GOT3 (cell line): ENCODE measurements at regions not wholly inside any gene's neighbourhood (a gene's known extent, or its start where the extent isn't known, plus 50 kb on each side); places are given as distances from the start of the nearest gene placed in this dataset.
"Not testable (repeated sequence)": the region's sequence is repeated elsewhere in the genome, so short reads cannot be mapped to it uniquely, and the experiment has no call there.

Source experiments
- DNase-seq: peaks from one replicate; lab custom pipeline; 2025; ENCODE audit warnings: mixed read lengths; lab: John Stamatoyannopoulos, UW

DNA sequence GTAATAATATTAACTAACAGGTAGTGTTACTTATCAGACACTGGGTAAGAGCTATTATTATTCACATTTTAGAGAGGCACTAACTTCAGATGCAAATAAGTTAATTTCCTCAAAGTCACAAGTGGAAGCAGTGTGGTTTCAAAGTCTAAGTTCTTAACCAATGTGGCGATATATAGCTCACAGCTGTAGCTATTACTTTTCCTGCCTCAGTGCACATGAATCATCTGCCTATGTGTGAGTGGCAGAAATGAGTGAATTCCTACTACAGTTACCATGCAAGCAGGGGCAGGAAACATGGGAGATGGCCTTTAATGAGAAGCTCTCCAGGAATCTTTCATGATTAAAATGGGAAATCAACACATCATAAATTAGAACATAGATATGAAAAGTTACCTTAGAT, 126.2 kb upstream of the EYA4 start:
- DNase-seq: no peak

GRCh38 chr6:133115946-133116345, 125.2 kb upstream of the EYA4 start:
- no peak for DNase-seq

DNA sequence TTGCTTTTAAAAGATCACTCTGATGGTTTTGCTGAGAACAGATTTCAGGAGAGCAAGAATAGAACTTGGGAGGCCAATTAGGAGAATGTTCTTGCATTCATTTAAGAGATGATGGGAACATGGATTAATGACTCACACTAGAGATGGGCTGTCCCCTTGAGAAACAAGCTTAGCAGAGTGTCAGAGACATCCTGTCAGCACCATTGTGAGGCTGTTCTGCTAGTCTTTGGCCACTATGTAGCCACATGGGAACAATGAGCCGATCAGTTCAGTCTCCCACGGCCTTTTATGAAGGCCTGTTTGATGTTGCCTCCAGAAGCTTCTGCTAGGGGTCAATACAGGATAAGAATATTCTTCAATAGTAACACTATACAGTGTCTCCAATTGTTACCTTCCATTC, 113.0 kb upstream of the EYA4 start:
- DNase-seq: no peak

DNA sequence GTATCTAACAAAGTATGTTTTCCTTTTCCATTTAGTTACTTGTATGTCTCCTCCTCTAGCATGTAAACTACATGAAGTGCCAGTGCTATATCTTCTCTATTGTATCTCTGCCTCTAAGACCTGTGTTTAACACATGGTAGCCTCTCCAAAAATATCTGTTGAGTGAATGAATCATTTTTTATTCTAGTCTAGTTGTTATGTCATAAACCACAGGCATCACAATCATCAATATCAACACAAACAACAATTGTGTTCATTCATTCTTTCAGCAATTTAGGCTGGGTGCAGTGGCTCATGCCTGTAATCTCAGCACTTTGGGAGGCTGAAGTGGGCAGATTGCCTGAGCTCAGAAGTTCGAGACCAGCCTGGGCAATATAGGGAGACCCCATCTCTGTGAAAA, 111.6 kb upstream of the EYA4 start:
- DNase-seq: no peak

DNA sequence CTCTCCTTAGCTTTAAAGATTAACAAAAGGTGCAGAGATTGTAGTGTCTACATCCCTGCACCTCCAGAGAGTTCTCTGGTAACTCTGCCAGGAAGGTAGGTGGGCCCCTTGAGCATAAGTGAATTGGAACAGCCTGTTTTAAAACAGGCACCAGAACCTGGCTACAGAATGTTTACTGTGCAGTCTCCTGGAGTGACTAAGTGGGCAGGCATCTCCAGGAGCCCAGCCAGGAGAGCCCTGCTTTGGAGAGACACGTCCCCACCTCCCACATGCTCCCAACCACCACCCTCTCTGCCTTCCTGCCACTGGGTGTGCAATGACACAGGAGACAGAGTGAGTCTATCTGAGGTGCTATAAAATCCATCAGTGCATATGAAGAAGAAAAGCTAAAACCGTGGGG, 110.3 kb upstream of the EYA4 start:
- peak; percentile 3 for DNase-seq

DNA sequence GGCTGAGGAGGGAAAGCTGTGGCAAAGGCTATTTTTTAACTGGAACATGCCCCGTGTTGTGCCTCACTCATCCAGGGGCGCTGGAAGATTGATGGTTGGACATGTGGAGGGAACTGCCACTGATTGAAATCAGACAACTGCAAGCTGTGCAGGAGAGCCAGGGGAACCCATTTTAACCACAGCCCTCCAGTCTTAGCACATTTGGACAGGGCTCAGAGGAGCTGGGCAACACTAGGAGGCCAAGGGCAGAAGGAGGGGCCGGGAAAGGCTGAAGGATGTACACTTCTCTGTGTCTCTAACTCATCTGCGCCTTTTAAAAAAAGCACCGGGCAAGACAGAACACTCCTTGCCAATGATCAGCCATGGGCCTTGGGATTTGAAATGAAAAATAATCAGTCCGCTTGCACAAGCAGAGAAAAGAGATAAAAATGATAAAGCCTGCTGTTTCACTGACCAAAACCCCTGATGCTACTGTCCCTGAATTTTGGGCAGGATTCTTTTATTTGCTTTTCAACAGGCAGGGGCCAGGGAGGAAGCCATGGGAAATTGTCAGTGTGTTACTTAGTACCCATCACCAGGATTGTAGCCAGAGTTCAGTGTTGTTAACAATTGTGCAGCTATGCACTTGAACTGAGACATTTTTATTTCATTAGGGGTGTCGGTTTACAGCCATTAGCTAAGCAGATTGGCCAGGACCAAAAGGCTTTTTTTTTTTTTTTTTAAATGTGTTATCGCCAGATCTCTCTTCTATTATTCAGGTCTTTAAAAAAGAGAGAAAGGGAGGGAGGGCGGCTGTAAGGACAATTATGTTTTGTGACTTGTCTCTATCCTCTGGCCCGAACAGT, 109.3 kb upstream of the EYA4 start:
- DNase-seq: no peak

GRCh38 chr6:133132466-133132971, 108.6 kb upstream of the EYA4 start:
- no peak for DNase-seq

GRCh38 chr6:133136177-133136880, 104.8 kb upstream of the EYA4 start:
- no peak for DNase-seq

DNA sequence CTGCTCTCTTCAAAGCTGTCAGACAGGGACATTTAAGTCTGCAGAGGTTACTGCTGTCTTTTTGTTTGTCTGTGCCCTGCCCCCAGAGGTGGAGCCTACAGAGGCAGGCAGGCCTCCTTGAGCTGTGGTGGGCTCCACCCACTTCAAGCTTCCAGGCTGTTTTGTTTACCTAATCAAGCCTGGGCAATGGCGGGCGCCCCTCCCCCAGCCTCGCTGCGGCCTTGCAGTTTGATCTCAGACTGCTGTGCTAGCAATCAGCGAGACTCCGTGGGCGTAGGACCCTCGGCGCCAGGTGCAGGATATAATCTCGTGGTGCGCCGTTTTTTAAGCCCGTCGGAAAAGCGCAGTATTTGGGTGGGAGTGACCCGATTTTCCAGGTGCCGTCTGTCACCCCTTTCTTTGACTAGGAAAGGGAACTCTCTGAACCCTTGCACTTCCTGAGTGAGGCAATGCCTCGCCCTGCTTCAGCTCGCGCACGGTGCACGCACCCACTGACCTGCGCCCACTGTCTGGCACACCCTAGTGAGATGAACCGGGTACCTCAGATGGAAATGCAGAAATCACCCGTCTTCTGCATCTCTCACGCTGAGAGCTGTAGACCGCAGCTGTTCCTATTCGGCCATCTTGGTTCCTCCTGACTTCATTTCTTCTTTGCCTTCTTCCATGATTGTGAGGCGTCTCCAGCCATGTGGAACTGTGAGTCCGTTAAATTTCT, 93.5 kb upstream of the EYA4 start:
- not testable (repeated sequence) for DNase-seq

GRCh38 chr6:133156689-133157088, 84.5 kb upstream of the EYA4 start:
- DNase-seq: no peak

DNA sequence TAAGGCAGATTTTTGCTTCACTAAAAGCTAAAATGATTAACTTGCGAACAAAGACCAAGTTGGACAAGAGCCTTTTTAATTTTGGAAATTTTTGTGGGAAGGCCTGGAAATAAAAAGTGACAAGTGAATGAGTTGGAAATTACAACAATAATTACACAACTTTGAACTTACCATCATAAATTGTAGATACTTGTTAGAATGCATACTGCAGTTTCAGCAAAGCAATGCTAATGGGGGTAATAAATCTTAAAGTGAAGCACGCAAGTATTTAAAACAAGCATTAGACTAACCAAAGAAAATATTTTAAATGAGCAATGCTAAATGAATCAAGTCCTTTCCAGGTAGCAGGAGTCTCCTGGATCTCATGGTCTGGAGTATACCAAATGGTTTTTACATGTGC, 83.2 kb upstream of the EYA4 start:
- no peak for DNase-seq

- DNase-seq: no peak
These were observed 81.8 kb upstream of the EYA4 start for GRCh38 chr6:133159255-133159795.

- DNase-seq: no peak
These were observed 80.6 kb upstream of the EYA4 start for GRCh38 chr6:133160536-133160935.

DNA sequence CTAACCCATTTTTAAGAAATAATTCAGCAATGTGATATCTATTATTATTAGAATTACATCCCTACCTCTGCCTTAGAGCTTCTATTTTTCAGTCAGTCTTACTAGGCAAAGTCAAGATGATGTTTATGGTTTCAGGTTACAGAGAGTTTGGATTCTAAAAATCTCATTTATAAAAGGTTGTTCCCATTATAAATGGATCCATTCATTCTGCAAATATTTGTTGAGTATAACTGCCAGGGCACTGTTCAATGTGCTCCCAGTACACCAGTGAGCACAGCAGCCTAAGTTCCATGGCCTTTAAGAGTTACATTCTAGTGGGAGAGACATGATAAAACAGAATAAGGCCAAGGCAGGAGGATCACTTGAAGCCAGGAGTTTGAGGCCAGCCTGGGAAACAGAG, 75.9 kb upstream of the EYA4 start:
- no peak for DNase-seq

- no peak for DNase-seq
These were observed 74.4 kb upstream of the EYA4 start for GRCh38 chr6:133166766-133167165.

DNA sequence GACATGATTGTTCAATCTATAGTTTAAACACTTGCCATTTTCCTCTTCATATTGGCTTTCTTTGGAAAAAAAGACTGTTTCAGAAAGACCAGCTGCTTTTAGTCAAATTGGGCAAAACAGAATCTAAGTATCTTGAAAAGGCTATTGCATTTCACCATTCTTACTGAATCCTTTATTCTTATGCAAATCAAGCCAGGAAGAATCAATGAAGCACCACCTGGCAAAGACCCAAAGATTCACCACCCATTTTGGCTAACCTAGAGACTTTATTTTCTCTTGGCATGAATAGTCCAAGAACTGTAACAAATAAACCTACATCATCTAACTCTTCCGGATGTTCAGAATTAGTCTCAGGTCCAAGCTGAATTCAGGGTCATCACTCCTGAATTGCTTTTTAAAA, 71.3 kb upstream of the EYA4 start:
- no peak for DNase-seq

DNA sequence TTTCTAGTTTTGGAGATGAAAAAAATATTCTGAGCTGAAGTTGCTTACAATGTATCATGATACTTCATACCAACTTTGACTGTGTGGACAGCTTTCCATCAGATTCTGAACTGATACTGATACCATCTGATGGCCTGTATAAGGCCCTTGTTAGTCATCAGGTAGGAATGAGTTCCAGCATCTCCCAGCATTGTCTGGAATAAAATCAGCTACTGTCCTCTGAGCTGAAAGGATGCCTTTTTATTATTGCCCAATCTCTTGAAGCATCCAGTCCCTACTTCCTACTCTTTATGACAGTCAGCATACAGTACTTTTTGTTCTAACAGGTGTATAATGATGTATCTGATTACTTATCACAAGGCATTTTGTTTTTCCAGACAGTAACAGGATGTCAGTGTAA, 70.6 kb upstream of the EYA4 start:
- DNase-seq: no peak

DNA sequence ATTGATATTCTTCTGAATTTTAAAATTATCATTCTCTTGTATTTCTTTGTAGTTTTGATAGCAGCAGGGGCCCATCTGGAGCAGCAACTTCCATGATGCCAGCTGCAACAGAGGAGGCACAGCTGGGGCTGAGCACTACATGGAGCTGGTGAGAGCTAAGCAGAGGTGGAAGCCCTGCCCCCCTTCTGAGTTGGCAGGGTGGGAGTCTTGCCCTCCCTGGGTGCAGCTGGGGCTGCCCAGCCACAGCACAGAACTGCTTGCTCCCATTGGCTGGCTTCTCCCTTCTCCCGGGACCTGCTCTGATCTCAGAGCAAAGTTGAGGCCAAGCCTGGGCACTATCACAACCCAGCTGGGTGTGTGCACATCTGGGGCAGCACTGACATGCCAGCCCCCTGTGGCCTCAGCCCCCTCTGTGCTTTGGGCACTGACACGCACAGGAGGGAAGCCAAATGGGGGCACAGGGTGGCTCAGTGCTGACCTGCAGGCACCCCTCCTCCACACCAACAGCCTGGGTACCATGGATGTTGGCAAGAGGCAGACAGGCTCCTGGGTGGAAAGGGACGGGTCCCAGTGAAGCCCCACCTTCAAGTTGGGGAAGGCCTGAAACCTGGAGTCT, 69.1 kb upstream of the EYA4 start:
- no peak for DNase-seq

DNA sequence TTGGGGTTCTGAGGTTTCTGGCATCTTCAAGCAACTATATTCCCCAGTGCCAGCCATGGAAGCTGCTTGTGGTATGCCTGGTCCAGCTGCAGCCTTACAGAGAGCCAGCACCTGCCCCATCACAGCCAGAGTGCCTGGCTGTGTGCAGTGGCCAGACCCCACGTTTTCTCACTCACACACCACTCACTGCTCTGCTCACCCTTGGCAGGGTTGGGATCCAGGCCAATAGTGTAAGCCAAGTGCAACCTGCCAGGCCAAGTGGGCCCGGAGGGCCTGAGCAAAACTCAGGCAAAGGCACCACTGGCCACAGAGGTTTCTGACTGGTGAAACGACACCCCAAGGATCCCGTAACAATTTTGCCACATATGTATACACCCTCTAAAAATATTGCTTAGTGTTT, 67.9 kb upstream of the EYA4 start:
- DNase-seq: no peak

DNA sequence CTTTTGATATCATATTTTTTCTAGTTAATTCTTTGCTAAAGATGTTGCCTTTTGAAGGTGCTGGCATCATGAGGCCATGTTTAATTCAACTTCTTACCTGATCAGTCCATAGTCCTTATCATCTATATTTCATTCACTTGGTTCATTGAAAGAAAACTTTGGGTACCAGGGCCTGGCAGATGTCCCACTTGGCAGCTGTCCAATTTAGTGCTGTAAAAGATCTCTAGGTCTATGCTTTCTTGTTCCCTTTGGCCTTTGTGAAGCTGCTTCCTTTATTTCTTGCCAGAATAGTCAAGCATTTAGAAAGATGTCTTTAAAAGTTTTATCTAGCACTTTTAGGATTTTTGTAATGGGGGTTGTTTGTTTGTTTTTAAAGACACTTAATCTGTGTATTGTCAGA, 61.7 kb upstream of the EYA4 start:
- DNase-seq: no peak

DNA sequence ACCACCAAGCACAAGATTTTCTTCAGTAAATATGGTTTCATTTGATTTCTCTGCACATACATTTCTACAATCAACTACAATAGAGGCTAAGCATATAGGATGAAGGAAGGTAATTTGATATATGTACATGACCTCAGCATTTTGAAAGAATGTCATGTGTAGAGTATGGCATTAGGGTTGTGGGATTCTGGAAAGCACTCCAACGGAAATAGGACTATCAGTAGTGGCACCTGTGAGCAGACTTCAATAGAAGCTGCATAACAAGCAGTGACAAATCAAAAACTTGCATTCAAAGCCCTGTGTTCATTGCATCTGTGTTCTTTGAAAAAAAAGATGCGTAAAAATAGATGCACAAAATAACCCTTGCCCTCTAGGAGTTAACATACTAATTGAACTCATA, 57.5 kb upstream of the EYA4 start:
- DNase-seq: no peak

- DNase-seq: no peak
These were observed 56.3 kb upstream of the EYA4 start for GRCh38 chr6:133184798-133185372.
